ENCODE measurements at regions not wholly inside any gene's neighbourhood (a gene's known extent, or its start where the extent isn't known, plus 50 kb on each side); places are given as distances from the start of the nearest gene placed in this dataset.
"Not testable (repeated sequence)": the region's sequence is repeated elsewhere in the genome, so short reads cannot be mapped to it uniquely, and the experiment has no call there.

DNA sequence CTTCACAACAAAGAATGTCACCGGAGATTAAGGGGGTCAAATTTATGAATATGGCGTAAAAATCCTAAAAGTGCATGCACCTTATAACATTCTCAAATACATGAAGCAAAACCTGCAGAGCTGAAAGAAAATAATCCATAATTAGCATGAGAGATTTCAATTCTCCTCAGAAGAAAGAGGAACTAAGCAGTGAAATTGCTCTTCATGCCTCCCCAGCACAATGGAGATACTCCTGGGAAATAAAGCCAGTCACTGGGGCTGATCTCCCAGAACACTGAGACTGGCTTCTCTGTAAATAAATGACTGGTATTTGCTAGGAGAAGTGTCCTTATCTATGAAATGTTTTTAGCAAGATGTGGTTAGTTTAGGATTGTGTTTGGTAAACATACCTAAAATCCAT, 68.1 kb downstream of the GOLGA6L6 start:
- not testable (repeated sequence) for DNase-seq

DNA sequence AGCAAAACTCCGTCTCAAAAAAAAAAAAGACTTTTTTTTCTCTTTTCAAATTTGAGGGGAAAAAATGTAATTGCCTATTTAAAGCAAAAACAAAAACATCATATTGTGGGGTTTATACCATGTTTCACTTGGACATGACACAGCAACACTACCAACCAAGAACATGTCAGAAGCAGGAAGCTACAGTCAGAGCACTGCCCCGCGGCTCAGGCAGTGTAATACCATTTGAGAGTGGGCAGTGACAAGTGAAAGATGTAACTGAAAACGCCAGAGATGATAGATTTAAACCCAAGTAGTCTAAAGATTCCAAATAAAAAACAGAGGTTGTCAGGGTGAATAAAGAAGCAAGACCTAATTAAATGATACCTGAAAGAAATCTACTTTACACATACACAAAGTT, 68.6 kb downstream of the GOLGA6L6 start:
- not testable (repeated sequence) for DNase-seq

DNA sequence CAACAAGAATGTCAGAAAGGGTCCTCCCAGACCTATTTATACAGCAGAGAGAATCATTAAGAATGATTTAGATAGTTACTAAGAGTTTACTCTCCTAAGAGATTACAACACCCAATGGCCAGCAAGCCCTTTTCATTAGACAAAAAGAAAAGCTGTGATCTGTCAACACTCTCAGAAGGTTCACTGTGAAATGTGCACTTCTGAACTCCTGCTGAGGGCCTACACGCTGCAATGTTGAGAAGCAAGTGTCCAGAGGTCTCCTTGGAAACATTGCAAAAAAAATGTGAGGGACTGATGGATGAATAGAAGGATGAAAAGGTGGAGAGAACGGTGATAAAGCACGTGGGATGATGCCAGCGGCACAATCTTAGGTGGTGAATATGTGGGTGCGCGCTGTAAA, 70.8 kb downstream of the GOLGA6L6 start:
- not testable (repeated sequence) for DNase-seq

DNA sequence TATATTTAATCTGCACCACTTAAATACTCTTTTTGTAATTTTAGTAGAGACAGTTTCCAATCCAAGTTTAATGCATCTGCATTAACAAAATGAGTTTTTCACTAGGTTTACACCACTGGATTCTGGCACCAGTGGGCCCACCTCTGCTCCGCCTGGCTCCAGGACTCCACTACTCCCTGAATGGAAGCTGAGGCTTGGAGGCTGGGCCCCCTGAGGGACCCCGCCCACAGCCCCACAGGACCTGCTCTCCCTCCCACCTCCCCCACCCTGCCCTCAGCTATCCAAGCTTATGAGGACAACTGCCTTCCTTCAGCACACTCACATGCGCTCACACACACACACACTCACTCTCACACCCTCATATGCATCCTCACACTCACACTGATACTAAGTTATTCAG, 100.5 kb downstream of the GOLGA6L6 start:
- not testable (repeated sequence) for DNase-seq

DNA sequence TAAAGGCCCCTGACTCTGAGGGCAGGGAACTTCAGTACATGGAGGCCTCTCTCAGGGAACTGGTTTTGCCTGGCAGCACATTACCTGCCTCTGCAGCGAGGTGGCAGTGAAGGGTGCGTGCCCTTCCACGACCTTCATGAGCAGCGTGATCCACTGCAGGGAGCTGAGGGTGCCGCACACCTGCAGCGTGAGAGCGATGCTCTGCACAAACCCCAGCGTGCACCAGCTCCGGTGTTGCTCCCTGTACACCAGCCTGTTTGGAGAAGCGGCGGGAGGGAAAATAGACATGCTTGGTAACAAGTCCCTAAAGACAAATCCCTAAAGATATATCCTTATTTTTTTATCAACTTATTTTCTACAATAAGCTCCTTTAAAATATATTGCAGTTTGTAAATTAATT, 101.2 kb downstream of the GOLGA6L6 start:
- DNase-seq, result not testable (repeated sequence)

DNA sequence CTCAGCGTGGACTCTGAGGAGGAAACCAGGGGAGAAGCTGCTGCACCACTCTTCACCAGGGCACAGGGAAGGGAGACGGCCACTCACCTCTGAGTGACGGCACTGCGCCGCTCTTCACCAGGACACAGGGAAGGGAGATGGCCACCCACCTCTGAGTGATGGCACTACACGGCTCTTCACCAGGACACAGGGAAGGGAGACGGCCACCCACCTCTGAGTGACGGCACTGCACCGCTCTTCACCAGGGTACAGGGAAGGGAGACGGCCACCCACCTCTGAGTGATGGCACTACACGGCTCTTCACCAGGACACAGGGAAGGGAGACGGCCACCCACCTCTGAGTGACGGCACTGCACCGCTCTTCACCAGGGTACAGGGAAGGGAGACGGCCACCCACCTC, 102.5 kb downstream of the GOLGA6L6 start:
- not testable (repeated sequence) for DNase-seq

DNA sequence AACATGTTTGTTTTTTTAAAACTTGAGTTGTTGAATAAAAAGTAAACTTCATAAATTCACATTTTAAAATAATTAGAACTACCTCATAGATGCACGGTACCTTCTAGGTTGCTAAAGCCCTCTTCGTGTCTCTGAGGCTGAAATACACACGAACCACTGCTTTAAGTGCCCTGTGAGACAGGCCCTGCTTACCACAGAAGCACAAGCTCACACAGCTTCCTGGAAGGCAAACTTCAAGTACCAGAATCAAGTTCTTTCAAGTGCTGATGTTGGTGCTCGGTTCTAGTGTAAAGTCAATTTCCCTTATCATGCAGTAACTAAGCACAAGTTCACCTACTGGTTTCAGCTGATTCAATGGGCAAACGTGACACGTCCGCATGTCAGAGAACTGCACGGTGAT, 103.3 kb downstream of the GOLGA6L6 start:
- DNase-seq, result not testable (repeated sequence)

DNA sequence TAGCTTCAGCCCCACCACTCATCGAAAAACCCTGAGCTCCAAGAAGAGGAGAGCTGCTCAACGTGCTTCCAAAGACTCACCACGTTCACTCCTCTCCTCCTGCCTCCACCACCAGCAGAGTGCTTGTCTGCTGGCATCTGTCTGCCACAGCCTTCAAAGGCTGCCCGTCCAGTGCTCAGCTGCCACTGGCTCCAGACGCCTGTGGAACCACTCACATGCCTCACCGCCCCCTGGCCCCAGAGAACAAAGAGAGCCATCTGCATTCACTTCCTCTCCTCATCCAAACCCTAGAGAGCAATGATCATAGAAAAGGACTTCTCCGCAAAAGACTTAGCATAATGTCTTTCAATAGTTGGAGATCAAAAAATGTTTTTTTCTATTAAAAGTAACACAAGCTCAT, 108.1 kb downstream of the GOLGA6L6 start:
- DNase-seq, result not testable (repeated sequence)

DNA sequence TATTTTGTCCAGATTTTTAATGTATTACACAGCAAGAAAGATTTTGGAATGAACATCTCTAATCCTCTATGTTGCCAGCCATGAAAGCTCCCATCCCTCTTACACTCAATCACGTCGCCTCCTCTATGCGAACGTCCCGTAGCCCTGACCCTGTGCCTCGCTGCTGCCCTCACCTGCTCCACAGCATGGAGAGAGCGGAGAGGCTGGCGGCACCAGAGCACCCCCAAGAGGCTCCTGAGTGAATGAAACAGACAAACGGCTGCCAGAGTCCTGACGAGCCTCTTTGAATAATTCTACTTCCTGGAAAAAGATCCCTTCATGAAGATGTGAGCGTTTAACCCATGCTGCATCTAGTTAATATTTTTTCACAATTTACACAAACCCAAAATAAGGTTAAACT, 111.1 kb downstream of the GOLGA6L6 start:
- not testable (repeated sequence) for DNase-seq

DNA sequence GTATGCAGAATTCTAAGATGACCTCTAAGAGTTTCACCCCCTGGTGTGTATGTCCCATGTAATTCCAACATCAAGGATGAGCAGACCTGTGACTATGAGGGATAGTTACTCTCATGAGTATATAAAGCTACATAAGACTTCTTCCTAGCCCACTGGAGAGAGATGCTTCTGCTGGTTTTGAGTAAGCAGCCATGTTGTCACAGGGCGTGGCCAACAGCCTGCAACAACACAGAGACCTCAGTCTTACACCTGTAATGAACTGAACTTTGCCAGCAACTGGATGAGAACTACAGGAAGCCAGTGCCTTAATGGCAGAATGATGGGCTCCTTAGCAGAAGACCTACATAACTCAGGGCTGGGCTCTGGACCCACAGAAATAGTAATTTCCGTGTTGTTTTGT, 120.9 kb downstream of the GOLGA6L6 start:
- not testable (repeated sequence) for DNase-seq

DNA sequence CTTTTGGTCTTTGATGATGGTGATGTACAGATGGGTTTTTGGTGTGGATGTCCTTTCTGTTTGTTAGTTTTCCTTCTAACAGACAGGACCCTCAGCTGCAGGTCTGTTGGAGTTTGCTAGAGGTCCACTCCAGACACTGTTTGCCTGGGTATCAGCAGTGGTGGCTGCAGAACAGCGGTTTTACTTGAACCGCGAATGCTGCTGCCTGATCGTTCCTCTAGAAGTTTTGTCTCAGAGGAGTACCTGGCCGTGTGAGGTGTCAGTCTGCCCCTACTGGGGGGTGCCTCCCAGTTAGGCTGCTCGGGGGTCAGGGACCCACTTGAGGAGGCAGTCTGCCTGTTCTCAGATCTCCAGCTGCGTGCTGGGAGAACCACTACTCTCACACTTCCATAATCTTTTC, 125.0 kb downstream of the GOLGA6L6 start:
- DNase-seq, result not testable (repeated sequence)

DNA sequence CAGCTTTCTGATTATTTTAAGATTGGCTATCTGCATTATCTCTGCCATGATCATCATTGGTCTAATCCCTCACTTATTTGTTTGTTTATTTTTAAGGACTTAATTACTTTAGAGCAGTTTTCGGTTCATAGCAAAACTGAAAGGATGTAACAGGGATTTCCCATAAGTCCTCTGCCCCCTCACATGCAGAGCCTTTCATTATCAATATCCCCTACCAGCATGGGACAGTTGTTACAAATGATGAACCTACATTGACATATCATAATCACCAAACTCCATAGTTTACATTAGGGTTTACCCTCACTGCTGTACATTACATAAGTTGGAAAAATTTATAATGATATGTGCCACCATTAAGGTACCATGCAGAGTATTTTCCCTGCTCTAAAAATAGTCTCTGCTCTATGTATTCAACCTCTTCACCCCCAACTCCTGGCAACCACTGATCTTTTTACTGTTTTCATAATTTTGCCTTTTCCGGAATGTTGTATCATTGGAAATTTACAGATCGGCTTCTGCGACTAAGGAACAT, 131.9 kb downstream of the GOLGA6L6 start:
- DNase-seq, result not testable (repeated sequence)

DNA sequence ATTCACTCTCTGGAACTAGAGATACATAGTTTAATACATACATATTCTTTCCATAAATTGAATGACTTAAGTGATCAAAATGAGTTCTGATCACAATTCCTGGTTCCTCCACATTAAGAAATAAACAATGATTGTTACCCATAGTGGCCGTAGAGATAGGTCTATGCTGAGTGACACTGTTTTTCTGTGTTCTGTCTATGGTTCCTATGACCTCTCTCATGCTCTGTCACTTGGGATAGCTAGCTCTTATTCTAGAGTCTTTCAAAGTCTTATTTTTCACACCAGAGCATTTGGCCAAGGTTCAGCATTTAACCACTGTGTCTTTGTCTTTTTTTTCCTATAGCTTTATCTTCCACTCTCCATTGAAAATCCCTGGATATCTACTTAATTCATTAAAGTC, 132.4 kb downstream of the GOLGA6L6 start:
- no peak for DNase-seq

DNA sequence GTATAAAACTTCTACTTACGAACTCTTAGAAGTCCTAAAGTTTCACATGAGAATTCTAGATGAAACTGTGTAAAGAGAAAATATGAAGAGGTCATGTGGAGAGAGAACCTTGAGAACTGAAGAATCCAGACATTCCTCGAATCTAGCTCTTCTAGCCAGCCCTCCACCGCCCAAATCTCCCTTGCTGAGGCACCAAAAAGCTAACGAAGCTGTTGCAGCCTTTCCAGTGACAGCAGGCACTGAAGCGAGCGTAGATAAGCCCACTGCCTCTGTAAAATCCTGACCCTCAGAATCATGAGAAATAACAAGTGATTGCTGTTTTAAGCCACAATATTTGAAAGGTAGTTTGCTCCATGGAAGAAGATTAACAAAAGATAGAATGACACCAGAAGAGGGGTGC, 134.0 kb downstream of the GOLGA6L6 start:
- no peak for DNase-seq

DNA sequence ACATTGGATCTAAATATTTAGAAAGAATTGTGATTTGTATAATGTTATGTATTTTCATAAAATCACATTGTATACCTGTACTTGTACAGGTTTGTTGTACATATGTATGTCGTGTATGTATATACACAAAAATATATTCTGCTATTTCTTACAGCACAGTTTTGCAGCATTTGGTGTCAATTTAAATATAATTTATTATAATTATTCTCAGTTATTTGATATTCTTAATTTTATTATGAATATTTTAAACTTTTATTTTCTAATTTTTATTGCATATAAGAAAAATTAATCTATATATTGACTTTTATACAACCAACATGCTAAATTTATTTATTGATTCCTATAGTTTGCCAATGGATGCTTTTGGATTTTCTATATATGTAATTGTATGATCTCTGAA, 137.0 kb downstream of the GOLGA6L6 start:
- DNase-seq, result not testable (repeated sequence)

DNA sequence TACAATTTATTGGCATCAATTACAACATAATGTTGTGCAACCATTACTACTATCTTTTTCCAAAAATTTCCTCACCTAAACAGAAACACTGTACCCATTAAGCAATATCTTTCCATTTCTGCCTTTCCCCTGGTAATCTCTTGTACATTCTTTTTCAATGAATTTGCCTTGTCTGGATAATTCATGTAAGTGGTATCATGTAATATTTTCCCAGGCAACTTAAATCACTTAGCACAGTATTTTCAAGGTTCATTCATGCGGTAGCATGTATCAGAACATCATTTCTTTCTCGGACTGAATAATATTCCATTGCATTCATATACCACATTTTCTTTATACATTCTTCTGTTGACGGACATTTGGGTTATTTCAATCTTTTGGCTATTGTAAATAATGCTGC, 139.0 kb downstream of the GOLGA6L6 start:
- DNase-seq, result not testable (repeated sequence)

DNA sequence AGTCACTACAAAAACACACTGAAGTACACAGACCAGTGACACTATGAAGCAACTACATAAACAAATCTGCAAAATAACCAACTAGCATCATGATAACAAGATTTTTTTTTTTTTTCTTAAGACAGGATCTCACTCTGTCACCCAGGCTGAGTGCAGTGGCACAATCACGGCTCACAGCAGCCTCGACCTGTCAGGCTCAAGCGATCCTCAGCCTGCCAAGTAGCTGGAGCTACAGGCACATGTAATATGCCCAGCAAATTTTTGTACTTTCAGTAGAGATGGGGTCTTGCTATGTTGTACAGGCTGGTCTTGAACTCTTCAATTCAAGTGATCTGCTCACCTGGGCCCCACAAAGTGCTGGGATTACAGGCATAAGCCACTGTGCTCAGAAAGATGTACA, 140.5 kb downstream of the GOLGA6L6 start:
- DNase-seq, result not testable (repeated sequence)

DNA sequence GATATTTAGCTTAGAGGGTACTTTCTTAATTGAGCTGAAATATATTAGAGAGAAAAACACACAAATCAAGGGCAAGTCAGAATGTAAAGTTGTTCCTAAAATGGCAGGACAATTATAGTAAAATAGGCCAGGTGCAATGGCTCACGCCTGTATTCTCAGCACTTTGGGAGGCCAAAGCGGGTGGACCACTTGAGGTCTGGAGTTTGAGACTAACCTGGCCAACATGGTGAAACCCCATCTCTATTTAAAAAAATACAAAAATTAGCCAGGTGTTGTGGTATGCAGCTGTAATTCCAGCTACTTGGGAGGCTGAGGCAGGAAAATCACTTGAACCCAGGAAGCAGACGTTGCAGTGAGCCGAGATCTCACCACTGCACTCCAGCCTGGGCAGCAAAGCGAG, 142.9 kb downstream of the GOLGA6L6 start:
- not testable (repeated sequence) for DNase-seq

DNA sequence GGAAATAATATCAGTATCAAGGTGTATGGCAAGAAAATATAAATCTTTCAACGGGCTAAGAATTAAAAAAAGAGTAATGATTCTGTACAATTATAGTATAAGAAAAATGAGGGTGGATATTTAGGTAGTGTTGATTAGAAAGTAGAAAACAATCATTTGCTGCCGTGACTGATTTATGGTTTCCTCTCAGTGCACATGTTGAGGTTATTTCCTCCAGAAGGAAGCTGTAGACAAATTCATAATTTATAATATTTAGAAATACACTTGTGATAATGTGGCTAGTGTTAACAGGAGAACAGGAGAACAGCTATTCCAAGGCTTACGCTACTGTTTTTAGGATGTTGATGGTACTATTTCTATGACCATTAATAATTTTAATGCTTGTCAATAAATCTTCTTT, 153.4 kb downstream of the GOLGA6L6 start:
- DNase-seq, result not testable (repeated sequence)

DNA sequence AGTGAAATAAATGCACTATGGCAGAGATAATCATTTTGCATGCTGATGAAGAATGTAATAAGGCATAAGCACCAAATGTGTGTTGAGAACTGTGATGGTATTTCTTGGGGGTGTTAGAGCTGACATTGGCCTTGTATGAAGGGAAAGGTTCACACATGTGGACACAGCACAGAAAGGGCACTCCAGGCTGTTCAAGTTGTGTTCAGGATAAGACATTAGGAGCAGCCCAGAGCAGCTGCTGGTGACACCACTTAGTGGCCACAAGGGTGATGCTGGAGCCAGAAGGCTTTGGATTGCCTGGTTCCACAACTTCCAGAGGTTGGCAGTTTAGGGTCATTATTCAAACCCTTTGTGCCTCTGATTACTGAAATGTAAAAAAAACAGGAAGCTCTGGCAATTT, 155.4 kb downstream of the GOLGA6L6 start:
- no peak for DNase-seq

DNA sequence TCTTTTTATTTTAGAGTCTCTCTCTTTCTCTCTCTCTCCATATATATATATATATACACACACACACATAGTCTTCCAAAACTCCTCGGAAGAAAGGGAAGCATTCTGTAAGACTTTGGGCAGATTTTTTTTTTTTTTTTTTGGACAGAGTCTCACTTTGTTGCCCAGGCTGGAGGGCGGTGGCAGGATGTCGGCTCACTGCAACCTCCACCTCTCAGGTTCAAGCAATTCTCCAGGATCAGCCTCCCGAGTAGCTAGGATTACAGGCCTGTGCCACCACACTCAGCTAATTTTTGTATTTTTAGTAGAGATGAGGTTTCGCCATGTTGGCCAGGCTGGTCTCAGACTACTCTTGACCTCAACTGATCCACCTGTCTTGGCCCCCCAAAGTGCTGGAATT, 161.4 kb downstream of the GOLGA6L6 start:
- not testable (repeated sequence) for DNase-seq

DNA sequence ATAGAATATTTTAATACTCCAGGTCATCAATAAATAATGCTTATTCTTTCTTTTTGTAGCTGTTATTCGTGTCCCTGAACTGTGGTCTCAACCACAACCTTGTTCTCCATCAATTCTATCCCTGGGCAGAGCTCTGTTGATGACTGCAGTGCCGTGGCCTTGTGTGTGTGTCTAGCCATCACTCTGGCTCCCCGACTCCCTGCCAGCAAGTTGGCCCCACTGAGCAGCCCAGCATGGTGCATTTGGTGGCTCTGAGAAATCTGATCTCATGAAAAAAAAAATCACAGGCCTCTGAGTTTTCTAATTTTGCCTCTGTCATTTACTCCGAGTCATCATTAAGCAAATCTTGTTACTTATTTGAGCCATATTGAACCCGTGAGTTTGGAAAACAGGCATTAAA, 164.7 kb downstream of the GOLGA6L6 start:
- DNase-seq, result no peak

DNA sequence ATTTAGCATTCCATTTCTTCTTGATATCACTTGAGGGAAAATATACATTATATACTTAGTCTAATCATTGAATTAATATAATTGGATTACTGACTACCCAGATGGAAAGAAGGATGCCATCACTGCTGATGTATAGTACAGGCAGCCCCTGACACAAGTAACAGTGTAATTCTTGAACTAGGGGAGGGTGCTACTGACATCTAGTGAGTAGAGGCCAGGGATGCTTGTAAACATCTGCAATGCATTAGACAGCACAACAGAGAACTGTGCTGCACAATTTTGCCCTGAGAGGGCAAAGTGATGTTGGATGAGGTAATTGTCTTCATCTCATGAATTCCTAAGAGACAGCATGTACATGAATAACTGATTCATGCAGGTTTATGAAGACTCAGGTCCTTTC, 169.2 kb downstream of the GOLGA6L6 start:
- DNase-seq, result not testable (repeated sequence)

DNA sequence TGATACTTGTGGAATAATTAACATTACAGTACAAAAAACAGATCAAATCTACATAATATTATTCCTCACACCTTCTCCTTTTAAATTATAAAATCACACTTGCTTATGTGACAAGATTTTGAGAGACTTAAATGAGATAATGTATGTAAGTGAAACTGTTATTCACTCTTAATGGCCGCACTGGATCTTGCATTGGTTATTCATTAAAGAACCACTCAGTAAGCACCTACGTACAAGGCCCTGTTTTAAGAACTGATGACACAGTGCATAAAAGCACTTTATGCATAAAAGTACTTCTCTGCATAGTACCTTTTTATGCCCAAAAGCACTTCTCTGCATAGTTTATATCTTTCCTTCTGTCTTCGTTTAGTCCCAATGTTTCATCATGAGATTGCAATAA, 172.1 kb downstream of the GOLGA6L6 start:
- no peak for DNase-seq

DNA sequence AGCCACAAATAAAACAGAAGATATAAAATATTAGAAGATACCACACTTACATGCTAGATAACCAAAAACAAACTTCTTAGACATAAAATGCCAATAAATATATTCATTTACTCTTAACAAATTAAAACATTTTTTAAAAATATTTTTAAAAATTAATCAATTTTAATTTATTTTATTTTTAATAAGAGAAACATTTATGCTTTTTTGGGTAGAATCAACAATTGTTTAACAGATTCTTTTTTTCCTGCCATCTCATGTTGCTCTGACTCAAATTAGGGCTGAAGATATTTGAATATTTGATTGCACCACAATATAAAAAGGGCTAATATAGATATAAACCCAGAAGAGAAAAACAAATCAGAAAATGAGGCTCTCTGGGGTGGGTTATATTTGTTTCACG, 172.6 kb downstream of the GOLGA6L6 start:
- DNase-seq, result no peak
